IMR-90 (cell line): ENCODE measurements at regions not wholly inside any gene's neighbourhood (a gene's known extent, or its start where the extent isn't known, plus 50 kb on each side); places are given as distances from the start of the nearest gene placed in this dataset.

Source experiments
- ATAC-seq: fragments of 200-7000 bp; cut with Tn5 transposase; 2 replicates; pipeline ENCODE4 v1.9.1; 2020; ENCODE audit warnings: low read depth, mild to moderate bottlenecking, moderate library complexity
- BruUV-seq: library from RNA; stranded (reverse); fragments of 400-500 nt; replicated peaks from 2 replicates; lab custom pipeline; 2021; lab: Mats Ljungman, UMichigan
- CTCF ChIA-PET: fragments of 300-600 bp; formaldehyde crosslinking; extraction: SDS; loops from one replicate; lab custom pipeline; 2021; ENCODE audit warnings: antibody characterized with exemption; lab: Yijun Ruan, JAX
- POLR2A ChIA-PET: fragments of 300-600 bp; sonication (Branson Sonifier 250); formaldehyde crosslinking; loops from one replicate; lab custom pipeline; 2022; ENCODE audit warnings: antibody characterized with exemption; ENCODE audit not compliant: unreplicated experiment; lab: Charles Lee
- DNase-seq: peaks from one replicate; pipeline ENCODE4 v3.0.0; 2013
- H2AFZ ChIP-seq: replicated peaks from 2 replicates; pipeline ENCODE3; 2013; ENCODE audit warnings: low read length, mild to moderate bottlenecking; ENCODE audit not compliant: poor library complexity
- H2AK5ac ChIP-seq: 2 replicates; pipeline ENCODE4 v1.6.1; 2013; ENCODE audit warnings: low read depth, low read length, inconsistent platforms
- H2AK9ac ChIP-seq: replicated peaks from 2 replicates; pipeline ENCODE3; 2013; ENCODE audit warnings: mild to moderate bottlenecking, low read depth, low read length, moderate library complexity; ENCODE audit not compliant: poor library complexity
- H2BK120ac ChIP-seq: 2 replicates; pipeline ENCODE4 v1.6.1; 2013; ENCODE audit warnings: low read depth, low read length, inconsistent platforms
- H2BK15ac ChIP-seq: 3 replicates; pipeline ENCODE4 v1.6.1; 2013; ENCODE audit warnings: low read depth, low read length, inconsistent platforms
- H2BK20ac ChIP-seq: 2 replicates; pipeline ENCODE4 v1.6.1; 2013; ENCODE audit warnings: low read depth, mild to moderate bottlenecking, inconsistent platforms, low read length, moderate library complexity
- H2BK5ac ChIP-seq: 2 replicates; pipeline ENCODE4 v1.6.1; 2013; ENCODE audit warnings: mild to moderate bottlenecking, low read depth, low read length, inconsistent platforms; ENCODE audit not compliant: poor library complexity, severe bottlenecking
- H3K14ac ChIP-seq: replicated peaks from 2 replicates; pipeline ENCODE4 v1.6.1; 2013; ENCODE audit warnings: low read depth, low read length, inconsistent platforms
- H3K18ac ChIP-seq: 2 replicates; pipeline ENCODE4 v1.6.1; 2013; ENCODE audit warnings: low read depth, low read length, control low read depth
- H3K23ac ChIP-seq: 2 replicates; pipeline ENCODE4 v1.6.1; 2013; ENCODE audit warnings: low read depth, low read length, inconsistent platforms
- H3K27ac ChIP-seq: 2 replicates; pipeline ENCODE4 v1.5.1; 2013; ENCODE audit warnings: mild to moderate bottlenecking, control low read depth, low read length; ENCODE audit not compliant: insufficient read depth
- H3K27me3 ChIP-seq: 2 replicates; pipeline ENCODE4 v1.6.1; 2013; ENCODE audit warnings: low read length; ENCODE audit not compliant: control insufficient read depth, insufficient read depth
- H3K36me3 ChIP-seq: 2 replicates; pipeline ENCODE4 v1.6.1; 2013; ENCODE audit warnings: low read length, mixed read lengths; ENCODE audit not compliant: control insufficient read depth, insufficient read depth
- H3K4ac ChIP-seq: 2 replicates; pipeline ENCODE4 v1.6.1; 2013; ENCODE audit warnings: low read depth, low read length, inconsistent platforms
- H3K4me1 ChIP-seq: 2 replicates; pipeline ENCODE4 v1.6.1; 2013; ENCODE audit warnings: low read length, mixed read lengths; ENCODE audit not compliant: control insufficient read depth, insufficient read depth
- H3K4me2 ChIP-seq: 2 replicates; pipeline ENCODE4 v1.6.1; 2013; ENCODE audit warnings: low read depth, mild to moderate bottlenecking, control low read depth, low read length, moderate library complexity
- H3K4me3 ChIP-seq: 2 replicates; pipeline ENCODE4 v1.5.1; 2013; ENCODE audit warnings: low read depth, mild to moderate bottlenecking, control low read depth, low read length, moderate library complexity; ENCODE audit not compliant: insufficient read depth
- H3K56ac ChIP-seq: 2 replicates; pipeline ENCODE4 v1.6.1; 2013; ENCODE audit warnings: low read length, inconsistent platforms; ENCODE audit not compliant: insufficient read depth; ENCODE audit errors: extremely low read depth
- H3K79me1 ChIP-seq, 2 experiments: 2 replicates each; pipeline ENCODE4 v1.6.1; 2013; ENCODE audit warnings: low read length in 2 of 2, inconsistent platforms in 1 of 2, low read depth in 1 of 2
- H3K9ac ChIP-seq: 2 replicates; pipeline ENCODE4 v1.6.1; 2013; ENCODE audit warnings: low read depth, low read length, control low read depth
- H3K9me1 ChIP-seq: 2 replicates; pipeline ENCODE4 v1.6.1; 2013; ENCODE audit warnings: low read length, inconsistent platforms; ENCODE audit not compliant: insufficient read depth
- H3K9me3 ChIP-seq: 2 replicates; pipeline ENCODE4 v1.6.1; 2013; ENCODE audit warnings: low read length; ENCODE audit not compliant: control insufficient read depth, insufficient read depth
- H4K20me1 ChIP-seq: 2 replicates; pipeline ENCODE4 v1.6.1; 2013; ENCODE audit warnings: low read length, inconsistent platforms; ENCODE audit not compliant: insufficient read depth
- H4K5ac ChIP-seq: 2 replicates; pipeline ENCODE4 v1.6.1; 2013; ENCODE audit warnings: mild to moderate bottlenecking, low read depth, low read length, control low read depth
- H4K8ac ChIP-seq, 2 experiments: 2 replicates each; pipeline ENCODE4 v1.6.1; 2013; ENCODE audit warnings: low read depth in 2 of 2, low read length in 2 of 2, control low read depth in 1 of 2, inconsistent platforms in 1 of 2
- H4K91ac ChIP-seq: 2 replicates; pipeline ENCODE4 v1.6.1; 2013; ENCODE audit warnings: low read depth, low read length, inconsistent platforms; ENCODE audit not compliant: insufficient read depth
- BHLHE40 ChIP-seq: fragments of 150-350 bp; IDR thresholded peaks from 2 replicates; pipeline ENCODE4 v1.6.1; 2016; ENCODE audit warnings: mild to moderate bottlenecking, low read depth, low read length
- MAFK ChIP-seq: IDR thresholded peaks from 2 replicates; pipeline ENCODE4 v1.6.1; 2012; ENCODE audit warnings: low read depth, low read length, improper control_type of control experiment
- MAZ ChIP-seq: IDR thresholded peaks from 2 replicates; pipeline ENCODE4 v1.6.1; 2012; ENCODE audit warnings: low read depth, mild to moderate bottlenecking, low read length, improper control_type of control experiment, moderate library complexity, borderline replicate concordance
- NFE2L2 ChIP-seq: fragments of 150-350 bp; IDR thresholded peaks from 2 replicates; pipeline ENCODE4 v1.6.1; 2016; ENCODE audit warnings: low read depth, mild to moderate bottlenecking, low read length
- POLR2A ChIP-seq: IDR thresholded peaks from 2 replicates; pipeline ENCODE4 v1.6.1; 2012; ENCODE audit warnings: mild to moderate bottlenecking, low read depth, low read length
- SMC3 ChIP-seq: fragments of 150-350 bp; IDR thresholded peaks from 2 replicates; pipeline ENCODE4 v1.6.1; 2016; ENCODE audit warnings: low read depth, mild to moderate bottlenecking, antibody characterized with exemption, low read length, moderate library complexity
- WGBS, 2 experiments: methylation state at CpG; one replicate each; pipeline versions ENCODE4 v1.1.5 to v1.1.7; 2013; ENCODE audit warnings: missing lambda C conversion rate in 2 of 2; ENCODE audit not compliant: insufficient read length in 1 of 2; ENCODE audit errors: extremely low coverage in 2 of 2; 5-methylcytosine and 5-hydroxymethylcytosine counted together
- dilution Hi-C: fragments of 300-500 bp; cut with HindIII; formaldehyde crosslinking; loops from one replicate; pipeline ENCODE4 v1.14.3; 2018; ENCODE audit warnings: low sequenced_read_pairs; ENCODE audit not compliant: unreplicated experiment
- in situ Hi-C: fragments of 300-500 bp; cut with MboI; formaldehyde crosslinking; loops from 3 replicates; pipeline ENCODE4 v1.14.3; 2019; ENCODE audit warnings: low sequenced_read_pairs, inconsistent platforms, mixed read lengths
- intact Hi-C: fragments of 100-400 bp; cut with micrococcal nuclease; formaldehyde crosslinking; loops from 2 replicates; pipeline ENCODE4 v1.10.0; 2022
- TF ChIP-seq, protein P1 (sequence below): fragments of 150-350 bp; IDR thresholded peaks from 2 replicates; pipeline ENCODE4 v1.6.1; 2016; ENCODE audit warnings: low read depth, mild to moderate bottlenecking, low read length, moderate library complexity, borderline replicate concordance

DNA sequence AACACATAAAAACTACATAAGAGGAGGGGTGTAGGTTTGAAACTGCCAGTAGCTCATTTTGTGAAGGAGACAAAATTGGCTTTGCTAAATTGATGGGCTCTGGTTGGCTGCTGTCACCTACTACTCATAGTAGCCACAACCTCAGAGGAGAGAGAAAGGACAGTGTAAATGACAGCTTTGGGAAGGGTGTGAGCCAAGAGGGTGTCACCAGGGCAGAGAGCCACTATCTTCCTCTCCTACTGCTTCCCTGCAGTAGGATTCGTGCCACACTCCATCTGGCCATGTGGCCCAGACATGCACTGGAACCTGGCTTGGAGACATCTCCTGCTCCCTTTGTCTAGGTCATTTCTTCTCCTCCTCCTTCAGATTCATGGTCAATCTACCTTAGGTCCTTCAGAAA, 455.9 kb downstream of the ENC1 start:
- Histone ChIP-seq H3K9me3 (peaks cover 3% of the 10 kb centered on the region; the same call in 1 of the 2 replicates), H3K27me3 (peaks cover 2% of the 10 kb centered on the region; the same call in 1 of the 2 replicates), H3K9ac (no peak overlapping the region), H3K4me3 (no peak overlapping the region), H2BK120ac (no peak overlapping the region), H3K4me1 (no peaks in the 10 kb centered on the region), H3K4me2 (no peak overlapping the region), H3K36me3 (no peaks in the 10 kb centered on the region), H4K20me1 (no peaks in the 10 kb centered on the region), H3K4ac (no peak overlapping the region), H4K8ac (no peak overlapping the region), H3K23ac (no peak overlapping the region), H2BK15ac (no peak overlapping the region), H4K91ac (no peak overlapping the region), H2BK20ac (no peak overlapping the region), H3K79me1 (no peaks in the 10 kb centered on the region), H2BK5ac (no peak overlapping the region), H2AK9ac (no peak overlapping the region), H2AFZ (no peak overlapping the region), H3K27ac (no peak overlapping the region), H4K5ac (no peak overlapping the region), H2AK5ac (no peak overlapping the region; the same call in 1 of the 2 replicates), H3K9me1 (no peaks in the 10 kb centered on the region), H3K56ac (no peak overlapping the region), H3K18ac (no peak overlapping the region), H3K14ac (no peak overlapping the region)
- CTCF ChIA-PET, result no interaction called here
- BruUV-seq, result no TSS peak
- no peak for TF ChIP-seq MAZ
- TF ChIP-seq, protein P1, sequence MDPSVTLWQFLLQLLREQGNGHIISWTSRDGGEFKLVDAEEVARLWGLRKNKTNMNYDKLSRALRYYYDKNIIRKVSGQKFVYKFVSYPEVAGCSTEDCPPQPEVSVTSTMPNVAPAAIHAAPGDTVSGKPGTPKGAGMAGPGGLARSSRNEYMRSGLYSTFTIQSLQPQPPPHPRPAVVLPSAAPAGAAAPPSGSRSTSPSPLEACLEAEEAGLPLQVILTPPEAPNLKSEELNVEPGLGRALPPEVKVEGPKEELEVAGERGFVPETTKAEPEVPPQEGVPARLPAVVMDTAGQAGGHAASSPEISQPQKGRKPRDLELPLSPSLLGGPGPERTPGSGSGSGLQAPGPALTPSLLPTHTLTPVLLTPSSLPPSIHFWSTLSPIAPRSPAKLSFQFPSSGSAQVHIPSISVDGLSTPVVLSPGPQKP, result no peak
- TF ChIP-seq NFE2L2, result no peak
- no peak for TF ChIP-seq MAFK
- no peak for TF ChIP-seq BHLHE40
- TF ChIP-seq SMC3, result no peak
- TF ChIP-seq POLR2A, result no peak
- no peak for ATAC-seq
- no peak for DNase-seq
- in situ Hi-C loops, result no loop called here
- 100% methylated on average over 1 of the region's 1 CpG; no CpG with 5 or more reads in 1 of the 2 experiments for WGBS, 2 experiments
- intact Hi-C loops, result no loop called here
- POLR2A ChIA-PET, result no interaction called here
- dilution Hi-C loops, result no loop called here
